ENCODE measurements at regions not wholly inside any gene's neighbourhood (a gene's known extent, or its start where the extent isn't known, plus 50 kb on each side); places are given as distances from the start of the nearest gene placed in this dataset.

DNA sequence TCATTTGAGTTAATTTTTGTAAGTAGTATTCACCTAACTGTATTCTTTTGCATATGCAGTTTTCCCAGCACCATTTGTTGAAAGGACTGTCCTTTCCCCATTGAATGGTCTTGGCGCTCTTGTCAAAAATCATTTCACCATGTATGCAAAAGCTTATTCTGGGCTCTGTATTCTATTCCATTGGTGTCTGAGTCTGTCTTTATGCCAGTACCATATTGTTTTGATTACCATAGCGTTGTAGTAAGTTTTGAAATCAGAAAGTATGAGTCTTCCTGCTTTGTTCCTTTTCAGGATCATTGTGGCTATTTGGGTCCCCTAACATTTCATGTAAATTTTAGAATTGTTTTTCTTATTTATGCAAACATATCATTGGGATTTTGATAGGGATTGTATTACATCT, 508.7 kb upstream of the RGS6 start:
- peaks cover 7% of the 10 kb centered on the region; the same call in 1 of the 2 replicates for H3K36me3 ChIP-seq (ENCODE audit: insufficient read depth, low read length)
- no peak overlapping the region for H3K27ac ChIP-seq (ENCODE audit: low read length)

DNA sequence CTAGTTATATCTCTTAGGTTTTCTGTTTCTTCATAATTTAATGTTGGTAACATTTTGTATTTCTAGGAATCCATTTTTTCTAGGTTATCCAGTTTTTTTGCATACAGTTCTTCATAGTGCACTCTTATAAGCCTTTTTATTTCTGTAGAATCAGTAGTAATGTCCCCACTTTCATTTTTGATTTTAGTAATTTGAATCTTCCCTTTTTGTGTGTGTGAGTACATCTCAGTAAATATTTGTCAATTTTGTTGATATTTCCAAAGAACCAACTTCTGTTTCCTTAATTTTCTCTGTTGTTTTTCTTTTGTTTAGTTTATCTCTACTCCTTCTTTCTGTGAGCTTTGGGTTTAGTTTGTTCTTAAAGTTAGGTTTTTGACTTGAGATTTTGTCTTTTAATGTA, 507.3 kb upstream of the RGS6 start:
- Histone ChIP-seq H3K27ac (ENCODE audit: low read length) (no peak overlapping the region), H2AFZ (ENCODE audit: low read depth, low read length) (no peak overlapping the region), H4K20me1 (ENCODE audit: insufficient read depth, low read length) (no peaks in the 10 kb centered on the region; the same call in 1 of the 2 replicates), H3K27me3 (ENCODE audit: insufficient read depth, low read length, poor library complexity) (no peaks in the 10 kb centered on the region), H3K9me3 (ENCODE audit: insufficient read depth, low read length, severe bottlenecking) (peaks cover 15% of the 10 kb centered on the region), H3K9ac (ENCODE audit: low read depth, low read length) (no peak overlapping the region), H3K4me3 (ENCODE audit: low read depth in 1 of 2, low read length in 2 of 2) (no peak overlapping the region), H3K4me2 (ENCODE audit: insufficient read depth, low read length) (no peak overlapping the region), H3K36me3 (ENCODE audit: insufficient read depth, low read length) (peaks cover 7% of the 10 kb centered on the region; the same call in 1 of the 2 replicates), H3K79me2 (ENCODE audit: insufficient read depth, low read length) (peaks cover 16% of the 10 kb centered on the region), H3K4me1 (ENCODE audit: insufficient read depth, low read length) (no peaks in the 10 kb centered on the region)
- DNase-seq (no peak), ATAC-seq (ENCODE audit: insufficient read depth, low read depth) (no peak)
- no peak for TF ChIP-seq EZH2 (IDR thresholded peaks at IDR 0.05; ENCODE audit: borderline replicate concordance, low read depth, low read length, severe bottlenecking)
- TF ChIP-seq, protein P1, sequence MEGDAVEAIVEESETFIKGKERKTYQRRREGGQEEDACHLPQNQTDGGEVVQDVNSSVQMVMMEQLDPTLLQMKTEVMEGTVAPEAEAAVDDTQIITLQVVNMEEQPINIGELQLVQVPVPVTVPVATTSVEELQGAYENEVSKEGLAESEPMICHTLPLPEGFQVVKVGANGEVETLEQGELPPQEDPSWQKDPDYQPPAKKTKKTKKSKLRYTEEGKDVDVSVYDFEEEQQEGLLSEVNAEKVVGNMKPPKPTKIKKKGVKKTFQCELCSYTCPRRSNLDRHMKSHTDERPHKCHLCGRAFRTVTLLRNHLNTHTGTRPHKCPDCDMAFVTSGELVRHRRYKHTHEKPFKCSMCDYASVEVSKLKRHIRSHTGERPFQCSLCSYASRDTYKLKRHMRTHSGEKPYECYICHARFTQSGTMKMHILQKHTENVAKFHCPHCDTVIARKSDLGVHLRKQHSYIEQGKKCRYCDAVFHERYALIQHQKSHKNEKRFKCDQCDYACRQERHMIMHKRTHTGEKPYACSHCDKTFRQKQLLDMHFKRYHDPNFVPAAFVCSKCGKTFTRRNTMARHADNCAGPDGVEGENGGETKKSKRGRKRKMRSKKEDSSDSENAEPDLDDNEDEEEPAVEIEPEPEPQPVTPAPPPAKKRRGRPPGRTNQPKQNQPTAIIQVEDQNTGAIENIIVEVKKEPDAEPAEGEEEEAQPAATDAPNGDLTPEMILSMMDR (IDR thresholded peaks at IDR 0.05; ENCODE audit: borderline replicate concordance, extremely low read depth, low read length, poor library complexity, severe bottlenecking) = no peak

More for the DNA sequence above, 508.7 kb upstream of the RGS6 start:
- ATAC-seq (ENCODE audit: insufficient read depth, low read depth) (no peak), DNase-seq (no peak)
- H3K4me1 ChIP-seq (ENCODE audit: insufficient read depth, low read length) = no peaks in the 10 kb centered on the region
- H3K79me2 ChIP-seq (ENCODE audit: insufficient read depth, low read length) = peaks cover 12% of the 10 kb centered on the region
- no peak for TF ChIP-seq EZH2 (IDR thresholded peaks at IDR 0.05; ENCODE audit: borderline replicate concordance, low read depth, low read length, severe bottlenecking)
- TF ChIP-seq, protein P1 (IDR thresholded peaks at IDR 0.05; ENCODE audit: borderline replicate concordance, extremely low read depth, low read length, poor library complexity, severe bottlenecking) = no peak
- no peak overlapping the region for H3K9ac ChIP-seq (ENCODE audit: low read depth, low read length)
- H4K20me1 ChIP-seq (ENCODE audit: insufficient read depth, low read length) = no peaks in the 10 kb centered on the region; the same call in 1 of the 2 replicates
- H3K4me3 ChIP-seq (ENCODE audit: low read depth in 1 of 2, low read length in 2 of 2) = no peak overlapping the region
- no peak overlapping the region for H2AFZ ChIP-seq (ENCODE audit: low read depth, low read length)
- peaks cover 15% of the 10 kb centered on the region for H3K9me3 ChIP-seq (ENCODE audit: insufficient read depth, low read length, severe bottlenecking)
- no peak overlapping the region for H3K4me2 ChIP-seq (ENCODE audit: insufficient read depth, low read length)
- H3K27me3 ChIP-seq (ENCODE audit: insufficient read depth, low read length, poor library complexity) = no peaks in the 10 kb centered on the region

DNA sequence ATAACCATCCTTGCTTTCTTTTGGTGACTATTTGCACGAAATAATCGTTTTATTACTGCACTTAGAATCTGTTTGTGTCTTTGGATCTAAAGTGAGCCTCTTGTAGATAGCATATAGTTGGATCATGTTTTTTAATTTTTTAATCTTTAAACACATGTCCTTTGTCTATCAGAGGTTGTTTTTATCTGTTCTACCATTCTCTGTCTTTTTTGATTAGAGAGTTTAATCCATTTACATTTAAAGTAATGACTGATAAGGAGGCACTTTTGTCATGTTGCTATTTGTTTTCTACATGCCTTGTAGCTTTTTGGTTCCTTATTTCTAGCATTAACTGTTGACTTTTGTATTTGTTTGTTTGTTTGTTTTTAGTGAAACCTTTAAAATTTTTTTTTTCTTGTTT, 506.2 kb upstream of the RGS6 start:
- TF ChIP-seq, protein P1 (IDR thresholded peaks at IDR 0.05; ENCODE audit: borderline replicate concordance, extremely low read depth, low read length, poor library complexity, severe bottlenecking) = no peak
- TF ChIP-seq EZH2 (IDR thresholded peaks at IDR 0.05; ENCODE audit: borderline replicate concordance, low read depth, low read length, severe bottlenecking) = no peak
- peaks cover 7% of the 10 kb centered on the region; the same call in 1 of the 2 replicates for H3K36me3 ChIP-seq (ENCODE audit: insufficient read depth, low read length)
- no peak overlapping the region for H3K9ac ChIP-seq (ENCODE audit: low read depth, low read length)
- no peak overlapping the region for H3K4me3 ChIP-seq (ENCODE audit: low read depth in 1 of 2, low read length in 2 of 2)
- no peaks in the 10 kb centered on the region for H3K4me1 ChIP-seq (ENCODE audit: insufficient read depth, low read length)
- H3K9me3 ChIP-seq (ENCODE audit: insufficient read depth, low read length, severe bottlenecking) = peaks cover 15% of the 10 kb centered on the region
- ATAC-seq (ENCODE audit: insufficient read depth, low read depth) (no peak), DNase-seq (no peak)
- no peaks in the 10 kb centered on the region for H3K27me3 ChIP-seq (ENCODE audit: insufficient read depth, low read length, poor library complexity)
- H3K4me2 ChIP-seq (ENCODE audit: insufficient read depth, low read length) = no peak overlapping the region
- no peak overlapping the region for H2AFZ ChIP-seq (ENCODE audit: low read depth, low read length)
- no peak overlapping the region for H3K27ac ChIP-seq (ENCODE audit: low read length)
- peaks cover 18% of the 10 kb centered on the region for H3K79me2 ChIP-seq (ENCODE audit: insufficient read depth, low read length)
- peaks cover 3% of the 10 kb centered on the region; the same call in 1 of the 2 replicates for H4K20me1 ChIP-seq (ENCODE audit: insufficient read depth, low read length)

Measured in DND-41 (cell line).